ENCODE measurements at regions not wholly inside any gene's neighbourhood (a gene's known extent, or its start where the extent isn't known, plus 50 kb on each side); places are given as distances from the start of the nearest gene placed in this dataset.

- no peak overlapping the region for H3K4me3 Mint-ChIP-seq (ENCODE audit: unreplicated experiment)
- DNase-seq, result no peak
- H3K9me3 Mint-ChIP-seq (ENCODE audit: unreplicated experiment), result peaks cover 1% of the 10 kb centered on the region
- H3K27me3 Mint-ChIP-seq (ENCODE audit: unreplicated experiment), result no peaks in the 10 kb centered on the region
- no peak overlapping the region for H3K27ac Mint-ChIP-seq (ENCODE audit: unreplicated experiment)
- H3K36me3 Mint-ChIP-seq (ENCODE audit: unreplicated experiment), result no peaks in the 10 kb centered on the region
- peaks cover under 1% of the 10 kb centered on the region for H3K4me1 Mint-ChIP-seq (ENCODE audit: low read depth, unreplicated experiment)
- no peak for TF ChIP-seq CTCF (IDR thresholded peaks at IDR 0.05; ENCODE audit: partially characterized antibody, unreplicated experiment)
Measured at GRCh38 chr11:40010011-40010410, 1449.4 kb downstream of the LRRC4C start.

DNA sequence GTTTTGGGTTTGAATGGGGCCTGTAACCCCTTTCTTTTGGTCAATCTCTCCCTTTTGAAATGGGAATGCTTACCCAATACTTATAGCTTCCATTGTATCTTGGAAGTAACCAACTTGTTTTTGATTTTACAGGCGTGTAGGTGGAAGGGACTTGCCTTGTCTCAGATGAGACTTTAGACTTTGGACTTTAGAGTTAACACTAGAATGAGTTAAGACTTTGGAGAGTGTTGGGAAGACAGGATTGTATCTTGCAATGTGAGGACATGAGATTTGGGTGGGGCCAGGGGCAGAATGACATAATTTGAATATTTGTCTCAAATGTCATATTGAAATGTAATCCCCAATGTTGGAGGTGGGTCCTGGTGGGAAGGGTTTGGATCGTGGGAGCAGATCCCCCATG, 1466.9 kb downstream of the LRRC4C start:
- Mint-ChIP-seq H3K9me3 (ENCODE audit: unreplicated experiment) (peaks cover 6% of the 10 kb centered on the region), H3K4me3 (ENCODE audit: unreplicated experiment) (no peak overlapping the region), H3K27me3 (ENCODE audit: unreplicated experiment) (no peaks in the 10 kb centered on the region), H3K27ac (ENCODE audit: unreplicated experiment) (no peak overlapping the region), H3K36me3 (ENCODE audit: unreplicated experiment) (no peaks in the 10 kb centered on the region), H3K4me1 (ENCODE audit: low read depth, unreplicated experiment) (no peaks in the 10 kb centered on the region)
- no peak for DNase-seq
- TF ChIP-seq CTCF (IDR thresholded peaks at IDR 0.05; ENCODE audit: partially characterized antibody, unreplicated experiment), result no peak

DNA sequence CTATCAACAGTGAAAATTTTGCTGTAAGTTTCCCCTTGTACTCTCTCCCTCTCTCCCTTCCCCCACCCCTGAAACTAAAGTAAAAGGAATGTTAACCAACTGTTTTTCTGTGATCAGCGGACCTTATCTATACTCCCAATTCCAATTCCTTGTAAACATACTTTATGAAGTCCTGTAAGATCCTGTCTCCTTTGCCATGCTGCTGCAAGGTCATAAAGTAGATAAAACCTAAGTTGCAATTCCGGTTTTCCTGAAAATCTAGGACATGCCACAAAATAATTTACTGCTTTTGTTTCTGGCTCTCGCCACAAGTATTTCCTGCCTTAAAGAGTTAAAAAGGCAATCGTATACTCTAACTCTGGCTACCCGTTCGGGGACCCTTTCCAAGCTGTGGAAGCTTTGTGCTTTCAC, 1469.0 kb downstream of the LRRC4C start:
- Mint-ChIP-seq H3K4me3 (ENCODE audit: unreplicated experiment) (no peak overlapping the region), H3K27me3 (ENCODE audit: unreplicated experiment) (no peaks in the 10 kb centered on the region), H3K27ac (ENCODE audit: unreplicated experiment) (no peak overlapping the region), H3K9me3 (ENCODE audit: unreplicated experiment) (peaks cover 6% of the 10 kb centered on the region), H3K4me1 (ENCODE audit: low read depth, unreplicated experiment) (no peaks in the 10 kb centered on the region), H3K36me3 (ENCODE audit: unreplicated experiment) (no peaks in the 10 kb centered on the region)
- DNase-seq, result no peak
- no peak for TF ChIP-seq CTCF (IDR thresholded peaks at IDR 0.05; ENCODE audit: partially characterized antibody, unreplicated experiment)

- Mint-ChIP-seq H3K4me1 (ENCODE audit: low read depth, unreplicated experiment) (no peaks in the 10 kb centered on the region), H3K36me3 (ENCODE audit: unreplicated experiment) (no peaks in the 10 kb centered on the region), H3K27ac (ENCODE audit: unreplicated experiment) (no peak overlapping the region), H3K9me3 (ENCODE audit: unreplicated experiment) (no peaks in the 10 kb centered on the region), H3K27me3 (ENCODE audit: unreplicated experiment) (no peaks in the 10 kb centered on the region), H3K4me3 (ENCODE audit: unreplicated experiment) (no peak overlapping the region)
- DNase-seq, result no peak
- no peak for TF ChIP-seq CTCF (IDR thresholded peaks at IDR 0.05; ENCODE audit: partially characterized antibody, unreplicated experiment)
Measured at GRCh38 chr11:39975091-39975490, 1484.4 kb downstream of the LRRC4C start.

DNA sequence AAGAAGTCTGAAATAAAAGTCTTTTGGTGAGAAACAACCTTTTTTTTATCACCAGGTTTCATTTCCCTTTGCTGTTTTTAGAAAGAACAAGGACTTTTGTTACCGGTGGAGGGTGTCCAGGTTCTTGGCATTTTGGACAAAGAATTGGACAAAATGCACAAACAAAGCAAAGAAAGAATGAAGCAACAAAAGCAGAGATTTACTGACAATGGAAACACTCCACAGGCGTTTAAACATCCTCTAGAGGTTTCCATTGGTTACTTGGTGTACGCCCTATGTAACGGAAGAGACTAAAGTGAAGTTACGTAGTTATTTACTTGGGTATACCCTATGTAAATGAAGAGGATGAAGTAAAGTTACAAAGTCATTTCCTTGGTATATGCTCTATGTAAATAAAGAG, 1487.0 kb downstream of the LRRC4C start:
- no peaks in the 10 kb centered on the region for H3K27me3 Mint-ChIP-seq (ENCODE audit: unreplicated experiment)
- DNase-seq, result no peak
- no peak for TF ChIP-seq CTCF (IDR thresholded peaks at IDR 0.05; ENCODE audit: partially characterized antibody, unreplicated experiment)
- H3K27ac Mint-ChIP-seq (ENCODE audit: unreplicated experiment), result no peak overlapping the region
- no peak overlapping the region for H3K4me3 Mint-ChIP-seq (ENCODE audit: unreplicated experiment)
- peaks cover 2% of the 10 kb centered on the region for H3K9me3 Mint-ChIP-seq (ENCODE audit: unreplicated experiment)
- no peaks in the 10 kb centered on the region for H3K36me3 Mint-ChIP-seq (ENCODE audit: unreplicated experiment)
- H3K4me1 Mint-ChIP-seq (ENCODE audit: low read depth, unreplicated experiment), result peaks cover 9% of the 10 kb centered on the region

Measured in glutamatergic neuron (in vitro differentiated cells).